HepG2 (cell line): ENCODE measurements at regions not wholly inside any gene's neighbourhood (a gene's known extent, or its start where the extent isn't known, plus 50 kb on each side); places are given as distances from the start of the nearest gene placed in this dataset.

Source experiments
- BCL6 ChIP-seq: IDR thresholded peaks from 2 replicates; pipeline ENCODE4 v1.6.1; 2016; ENCODE audit warnings: missing genetic modification reagents, missing compliant biosample characterization
- GMEB2 ChIP-seq: IDR thresholded peaks from 2 replicates; pipeline ENCODE4 v1.6.1; 2016; ENCODE audit warnings: missing biosample characterization, missing genetic modification reagents, low read depth
- SUZ12 ChIP-seq: fragments of 150-350 bp; IDR thresholded peaks from 2 replicates; pipeline ENCODE4 v1.6.1; 2014; ENCODE audit warnings: low read depth, low read length
- YY1 ChIP-seq: IDR thresholded peaks from 2 replicates; pipeline ENCODE4 v1.6.1; 2011; ENCODE audit warnings: low read length, low read depth, moderate library complexity, mild to moderate bottlenecking; ENCODE audit not compliant: insufficient read depth, insufficient replicate concordance
- ZKSCAN5 ChIP-seq: sonication (generic); formaldehyde crosslinking; IDR thresholded peaks from 2 replicates; pipeline ENCODE4 v1.5.1; 2020; ENCODE audit warnings: mild to moderate bottlenecking, missing genetic modification reagents
- ZNF207 ChIP-seq: fragments of 450-650 bp; IDR thresholded peaks from 2 replicates; pipeline ENCODE4 v1.6.1; 2016; ENCODE audit warnings: antibody characterized with exemption, borderline replicate concordance
- ZNF264 ChIP-seq: sonication (generic); formaldehyde crosslinking; IDR thresholded peaks from 2 replicates; pipeline ENCODE4 v1.4.0; 2020; ENCODE audit warnings: missing genetic modification reagents
- ZNF280D ChIP-seq: sonication (generic); formaldehyde crosslinking; IDR thresholded peaks from 2 replicates; pipeline ENCODE4 v1.5.1; 2020; ENCODE audit warnings: mild to moderate bottlenecking, missing genetic modification reagents
- ZNF609 ChIP-seq: sonication (generic); formaldehyde crosslinking; IDR thresholded peaks from 2 replicates; pipeline ENCODE4 v1.4.0; 2020; ENCODE audit warnings: mild to moderate bottlenecking, missing genetic modification reagents, borderline replicate concordance
- ZNF737 ChIP-seq: sonication (generic); formaldehyde crosslinking; IDR thresholded peaks from 2 replicates; pipeline ENCODE4 v1.5.0; 2020; ENCODE audit warnings: missing genetic modification reagents, mild to moderate bottlenecking, borderline replicate concordance
- ZNF878 ChIP-seq: sonication (generic); formaldehyde crosslinking; IDR thresholded peaks from 2 replicates; pipeline ENCODE4 v1.8.1; 2023; ENCODE audit warnings: mild to moderate bottlenecking, missing genetic modification reagents, moderate library complexity
- TF ChIP-seq, protein P1 (sequence below), 2 experiments: sonication (generic) in 1 of 2; formaldehyde crosslinking in 1 of 2; IDR thresholded peaks; 2 replicates each; pipeline versions ENCODE4 v1.4.0 to v1.6.1; 2018 to 2020; ENCODE audit warnings: missing genetic modification reagents in 2 of 2, borderline replicate concordance in 1 of 2, low read depth in 1 of 2, mild to moderate bottlenecking in 1 of 2, missing biosample characterization in 1 of 2
- TF ChIP-seq, protein P2 (sequence below): sonication (generic); formaldehyde crosslinking; IDR thresholded peaks from 2 replicates; pipeline ENCODE4 v1.4.0; 2020; ENCODE audit warnings: missing genetic modification reagents

DNA sequence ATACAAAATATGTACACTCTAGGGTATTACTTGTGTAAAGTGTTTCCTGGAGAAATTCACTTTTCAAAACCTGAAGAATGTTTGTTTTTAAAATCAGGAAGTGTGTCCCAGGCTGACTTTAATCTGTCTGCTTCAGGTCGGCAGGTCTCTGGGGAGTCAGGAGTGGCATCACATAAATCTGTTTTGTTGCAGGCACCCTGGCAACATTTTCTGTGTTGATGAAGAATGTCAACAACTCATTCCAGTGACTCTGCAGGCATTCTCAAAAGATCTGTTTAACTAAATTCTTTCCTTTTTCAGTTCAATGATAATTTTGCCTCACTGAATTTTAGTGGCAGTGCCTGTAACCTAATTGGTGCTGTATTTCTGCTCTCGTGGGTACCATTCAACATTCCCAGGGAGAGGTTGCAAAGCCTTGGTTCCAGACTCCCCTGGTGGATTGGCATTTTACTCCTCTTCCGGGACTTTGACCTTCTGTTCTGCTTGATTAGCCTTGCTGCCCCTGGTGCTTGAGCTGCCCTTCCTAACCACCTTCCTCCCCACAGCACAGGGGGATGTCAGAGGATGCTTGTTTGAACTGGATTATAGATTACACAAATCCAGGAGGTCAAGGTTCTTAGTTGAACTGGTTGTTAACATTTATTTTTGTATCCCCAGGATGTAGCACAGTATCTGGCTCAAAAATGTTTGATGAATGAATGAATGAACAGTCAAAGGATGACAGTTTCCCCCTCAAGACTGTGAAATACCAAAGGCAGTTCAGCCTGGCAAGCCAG lies 55.4 kb upstream of the LPGAT1 start (continued):
- TF ChIP-seq SUZ12 (no peak), ZNF207 (no peak), ZKSCAN5 (no peak), ZNF264 (CRISPR knock-in tag) (peak; percentile 81; the same call in 1 of the 2 replicates), YY1 (no peak), ZNF280D (CRISPR knock-in tag) (peak; percentile 51; the same call in 1 of the 2 replicates), ZNF609 (CRISPR knock-in tag) (peak; percentile 77; the same call in 1 of the 2 replicates), ZNF878 (CRISPR knock-in tag) (no peak), ZNF737 (CRISPR knock-in tag) (no peak), BCL6 (CRISPR knock-in tag) (peak; percentile 73), GMEB2 (CRISPR knock-in tag) (no peak)
- TF ChIP-seq, protein P1, sequence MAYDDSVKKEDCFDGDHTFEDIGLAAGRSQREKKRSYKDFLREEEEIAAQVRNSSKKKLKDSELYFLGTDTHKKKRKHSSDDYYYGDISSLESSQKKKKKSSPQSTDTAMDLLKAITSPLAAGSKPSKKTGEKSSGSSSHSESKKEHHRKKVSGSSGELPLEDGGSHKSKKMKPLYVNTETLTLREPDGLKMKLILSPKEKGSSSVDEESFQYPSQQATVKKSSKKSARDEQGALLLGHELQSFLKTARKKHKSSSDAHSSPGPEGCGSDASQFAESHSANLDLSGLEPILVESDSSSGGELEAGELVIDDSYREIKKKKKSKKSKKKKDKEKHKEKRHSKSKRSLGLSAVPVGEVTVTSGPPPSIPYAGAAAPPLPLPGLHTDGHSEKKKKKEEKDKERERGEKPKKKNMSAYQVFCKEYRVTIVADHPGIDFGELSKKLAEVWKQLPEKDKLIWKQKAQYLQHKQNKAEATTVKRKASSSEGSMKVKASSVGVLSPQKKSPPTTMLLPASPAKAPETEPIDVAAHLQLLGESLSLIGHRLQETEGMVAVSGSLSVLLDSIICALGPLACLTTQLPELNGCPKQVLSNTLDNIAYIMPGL (CRISPR knock-in tag; IDR thresholded peaks at IDR 0.05; ENCODE audit: borderline replicate concordance in 1 of 2, low read depth in 1 of 2), result peak in 1 of 2 experiments; percentile 47; a peak in 2 of 4 replicates
- TF ChIP-seq, protein P2, sequence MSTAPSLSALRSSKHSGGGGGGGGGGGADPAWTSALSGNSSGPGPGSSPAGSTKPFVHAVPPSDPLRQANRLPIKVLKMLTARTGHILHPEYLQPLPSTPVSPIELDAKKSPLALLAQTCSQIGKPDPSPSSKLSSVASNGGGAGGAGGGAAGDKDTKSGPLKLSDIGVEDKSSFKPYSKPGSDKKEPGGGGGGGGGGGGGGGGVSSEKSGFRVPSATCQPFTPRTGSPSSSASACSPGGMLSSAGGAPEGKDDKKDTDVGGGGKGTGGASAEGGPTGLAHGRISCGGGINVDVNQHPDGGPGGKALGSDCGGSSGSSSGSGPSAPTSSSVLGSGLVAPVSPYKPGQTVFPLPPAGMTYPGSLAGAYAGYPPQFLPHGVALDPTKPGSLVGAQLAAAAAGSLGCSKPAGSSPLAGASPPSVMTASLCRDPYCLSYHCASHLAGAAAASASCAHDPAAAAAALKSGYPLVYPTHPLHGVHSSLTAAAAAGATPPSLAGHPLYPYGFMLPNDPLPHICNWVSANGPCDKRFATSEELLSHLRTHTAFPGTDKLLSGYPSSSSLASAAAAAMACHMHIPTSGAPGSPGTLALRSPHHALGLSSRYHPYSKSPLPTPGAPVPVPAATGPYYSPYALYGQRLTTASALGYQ, result peak; percentile 82
